ENCODE measurements at regions not wholly inside any gene's neighbourhood (a gene's known extent, or its start where the extent isn't known, plus 50 kb on each side); places are given as distances from the start of the nearest gene placed in this dataset.

DNA sequence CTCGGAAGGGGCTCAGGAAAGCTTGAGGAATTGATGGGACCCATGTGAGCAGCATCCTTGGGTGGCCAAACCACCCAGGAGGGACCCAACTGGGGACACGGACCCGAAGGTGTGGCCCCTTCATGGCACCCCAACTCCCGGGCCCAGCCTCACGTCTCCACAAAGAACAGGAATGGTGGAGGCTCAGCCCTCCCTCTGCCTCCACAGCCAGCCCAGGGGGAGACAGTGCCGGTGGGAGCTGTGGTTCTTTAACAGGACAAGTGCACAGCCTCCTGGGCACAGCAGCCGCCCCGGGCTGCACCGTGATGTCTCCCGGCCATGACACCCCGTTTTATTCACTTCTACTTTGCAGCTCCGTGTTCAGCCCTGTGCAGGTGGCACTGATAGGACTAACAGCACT, 587.2 kb downstream of the BRD1 start:
- TF ChIP-seq POLR2AphosphoS5 (IDR thresholded peaks at IDR 0.05; ENCODE audit: borderline replicate concordance, low read depth, low read length) (no peak), FOXP2 (optimal IDR thresholded peaks at IDR 0.05; ENCODE audit: control extremely low read depth, extremely low read length, insufficient read depth) (no peak), EZH2 (IDR thresholded peaks at IDR 0.05) (no peak)
- no peak for DNase-seq (ENCODE audit: low read depth, low spot score)
- no peak overlapping the region for H3K4me3 ChIP-seq
- no peaks in the 10 kb centered on the region for H3K36me3 ChIP-seq (ENCODE audit: insufficient read depth, low read length)
- no peaks in the 10 kb centered on the region for H3K9me3 ChIP-seq (ENCODE audit: low read depth, low read length)
- no peak overlapping the region for H3K27ac ChIP-seq
- H3K9ac ChIP-seq (ENCODE audit: insufficient read length): no peak overlapping the region

GRCh38 chr22:49240016-49240380, 587.7 kb downstream of the BRD1 start:
- H3K27ac ChIP-seq: no peak overlapping the region
- H3K4me3 ChIP-seq: no peak overlapping the region
- TF ChIP-seq EZH2 (IDR thresholded peaks at IDR 0.05) (no peak), FOXP2 (optimal IDR thresholded peaks at IDR 0.05; ENCODE audit: control extremely low read depth, extremely low read length, insufficient read depth) (no peak), POLR2AphosphoS5 (IDR thresholded peaks at IDR 0.05; ENCODE audit: borderline replicate concordance, low read depth, low read length) (no peak)
- no peaks in the 10 kb centered on the region for H3K36me3 ChIP-seq (ENCODE audit: insufficient read depth, low read length)
- no peak for DNase-seq (ENCODE audit: low read depth, low spot score)
- no peak overlapping the region for H3K9ac ChIP-seq (ENCODE audit: insufficient read length)
- H3K9me3 ChIP-seq (ENCODE audit: low read depth, low read length): no peaks in the 10 kb centered on the region

DNA sequence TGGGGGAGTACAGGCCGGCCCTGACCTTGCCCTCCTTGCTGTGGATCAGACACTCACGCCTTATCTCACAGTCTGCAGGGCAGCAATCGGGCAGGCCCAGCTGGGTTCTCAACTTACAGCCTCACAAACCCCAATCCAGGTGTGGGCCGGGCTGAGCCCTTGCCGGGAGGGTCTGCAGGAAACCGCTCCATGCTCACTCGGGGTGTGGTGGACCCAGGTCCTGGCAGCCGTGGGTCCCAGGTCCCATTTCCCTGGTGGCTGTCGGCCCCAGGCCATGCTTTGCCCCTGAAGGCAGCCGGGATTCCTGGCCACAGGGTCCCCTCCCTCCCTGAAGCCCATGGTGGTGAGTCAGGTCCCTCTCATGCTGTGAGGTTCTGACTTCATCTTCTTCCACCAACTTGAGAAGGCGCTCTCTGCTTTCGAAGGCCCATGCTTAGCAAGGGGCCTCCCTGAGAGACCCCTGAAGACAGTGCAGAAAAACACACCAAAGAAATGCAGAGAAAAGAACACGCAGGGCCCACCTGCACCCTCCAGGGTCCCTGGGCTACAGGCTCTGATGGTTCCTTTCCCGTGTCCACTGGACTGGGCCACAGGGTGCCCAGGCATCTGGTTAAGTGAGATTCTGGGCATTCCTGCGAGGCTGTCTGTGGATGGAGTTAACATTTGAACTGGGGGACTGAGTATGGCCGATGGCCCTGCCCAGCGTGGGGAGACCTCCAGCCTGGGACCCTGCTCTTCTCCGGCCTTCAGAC, 588.2 kb downstream of the BRD1 start:
- Histone ChIP-seq H3K9me3 (ENCODE audit: low read depth, low read length) (no peaks in the 10 kb centered on the region), H3K9ac (ENCODE audit: insufficient read length) (no peak overlapping the region), H3K27ac (no peak overlapping the region), H3K4me3 (no peak overlapping the region), H3K36me3 (ENCODE audit: insufficient read depth, low read length) (no peaks in the 10 kb centered on the region)
- DNase-seq (ENCODE audit: low read depth, low spot score): no peak
- TF ChIP-seq POLR2AphosphoS5 (IDR thresholded peaks at IDR 0.05; ENCODE audit: borderline replicate concordance, low read depth, low read length): no peak
- no peak for TF ChIP-seq EZH2 (IDR thresholded peaks at IDR 0.05)
- TF ChIP-seq FOXP2 (optimal IDR thresholded peaks at IDR 0.05; ENCODE audit: control extremely low read depth, extremely low read length, insufficient read depth): no peak

DNA sequence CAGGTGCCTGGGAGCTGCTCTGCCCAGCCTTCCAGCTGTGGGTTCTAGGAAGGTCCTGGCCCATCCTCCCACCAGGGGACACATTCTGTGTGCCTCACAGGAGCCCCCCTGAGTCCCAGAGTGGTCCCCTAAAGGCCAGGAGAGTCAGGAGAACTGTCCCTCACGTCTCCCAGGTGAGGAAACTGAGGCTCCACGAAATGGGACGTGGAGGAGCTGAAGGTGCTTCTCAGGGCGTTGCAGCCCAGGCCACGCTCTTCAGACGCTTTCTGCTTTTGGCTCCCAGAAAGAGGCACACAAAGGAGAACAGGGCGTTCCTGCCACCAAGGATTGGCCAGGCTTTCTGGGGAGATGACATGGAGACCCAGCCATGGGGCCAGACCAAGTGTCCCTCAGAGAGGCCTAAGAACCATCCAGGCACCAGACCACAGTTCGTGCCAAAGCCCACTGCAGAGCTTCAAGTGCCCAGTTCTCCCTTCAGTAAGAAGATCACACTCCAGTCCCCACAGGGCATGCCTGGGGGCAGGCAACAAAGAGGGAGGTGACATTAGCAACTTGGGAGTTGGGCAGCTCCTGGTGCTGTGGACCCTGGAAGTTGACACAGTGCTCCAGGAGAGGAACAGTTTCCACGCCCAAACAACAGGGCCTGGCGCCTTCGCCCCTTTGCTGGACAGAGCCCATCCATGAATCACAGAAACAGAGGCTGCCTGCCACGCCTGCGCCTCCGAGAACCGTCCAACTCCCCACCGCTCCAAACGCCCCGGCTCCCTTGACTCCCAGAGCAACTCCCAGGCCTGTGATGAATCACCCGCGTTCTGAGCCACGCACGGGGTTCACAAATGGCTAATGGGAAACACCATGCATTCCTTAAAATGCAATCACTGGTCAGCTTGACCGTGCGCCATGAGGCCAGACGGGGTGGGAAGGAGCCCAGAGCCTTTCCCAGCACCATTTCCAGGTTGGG, 589.2 kb downstream of the BRD1 start:
- TF ChIP-seq EZH2 (IDR thresholded peaks at IDR 0.05) (no peak), POLR2AphosphoS5 (IDR thresholded peaks at IDR 0.05; ENCODE audit: borderline replicate concordance, low read depth, low read length) (no peak), FOXP2 (optimal IDR thresholded peaks at IDR 0.05; ENCODE audit: control extremely low read depth, extremely low read length, insufficient read depth) (no peak)
- Histone ChIP-seq H3K36me3 (ENCODE audit: insufficient read depth, low read length) (no peaks in the 10 kb centered on the region), H3K9me3 (ENCODE audit: low read depth, low read length) (no peaks in the 10 kb centered on the region), H3K4me3 (no peak overlapping the region), H3K9ac (ENCODE audit: insufficient read length) (no peak overlapping the region), H3K27ac (no peak overlapping the region)
- no peak for DNase-seq (ENCODE audit: low read depth, low spot score)

- TF ChIP-seq EZH2 (IDR thresholded peaks at IDR 0.05): no peak
- no peak for TF ChIP-seq POLR2AphosphoS5 (IDR thresholded peaks at IDR 0.05; ENCODE audit: borderline replicate concordance, low read depth, low read length)
- TF ChIP-seq FOXP2 (optimal IDR thresholded peaks at IDR 0.05; ENCODE audit: control extremely low read depth, extremely low read length, insufficient read depth): no peak
- Histone ChIP-seq H3K36me3 (ENCODE audit: insufficient read depth, low read length) (no peaks in the 10 kb centered on the region), H3K9me3 (ENCODE audit: low read depth, low read length) (no peaks in the 10 kb centered on the region)
Measured at GRCh38 chr22:49237703-49238102, 590.0 kb downstream of the BRD1 start.

DNA sequence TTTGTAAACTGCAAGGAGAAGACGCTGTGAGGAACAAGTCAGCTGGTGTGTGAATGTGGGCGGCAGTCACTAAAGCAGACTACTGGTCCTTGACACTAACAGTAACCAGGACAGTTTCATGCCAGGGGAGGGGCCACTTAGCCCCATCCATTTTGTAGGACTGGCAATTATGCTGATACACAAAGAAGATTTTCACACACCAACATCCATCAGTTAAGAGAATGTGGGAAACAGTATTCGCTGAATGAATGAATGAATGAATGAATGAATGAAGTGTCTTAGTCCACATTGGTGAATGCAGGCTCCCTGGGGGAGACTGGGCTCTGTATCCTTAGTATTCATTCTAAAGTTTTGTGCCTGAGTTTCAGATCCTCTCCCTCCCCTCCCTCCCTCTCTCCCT, 590.4 kb downstream of the BRD1 start:
- no peak overlapping the region for H3K4me3 ChIP-seq
- H3K27ac ChIP-seq: no peak overlapping the region
- no peak for DNase-seq (ENCODE audit: low read depth, low spot score)
- no peaks in the 10 kb centered on the region for H3K9me3 ChIP-seq (ENCODE audit: low read depth, low read length)
- no peak overlapping the region for H3K9ac ChIP-seq (ENCODE audit: insufficient read length)
- TF ChIP-seq POLR2AphosphoS5 (IDR thresholded peaks at IDR 0.05; ENCODE audit: borderline replicate concordance, low read depth, low read length) (no peak), FOXP2 (optimal IDR thresholded peaks at IDR 0.05; ENCODE audit: control extremely low read depth, extremely low read length, insufficient read depth) (no peak), EZH2 (IDR thresholded peaks at IDR 0.05) (no peak)
- no peaks in the 10 kb centered on the region for H3K36me3 ChIP-seq (ENCODE audit: insufficient read depth, low read length)

More at GRCh38 chr22:49237703-49238102, 590.0 kb downstream of the BRD1 start:
- no peak overlapping the region for H3K27ac ChIP-seq
- no peak overlapping the region for H3K4me3 ChIP-seq
- DNase-seq (ENCODE audit: low read depth, low spot score): no peak
- no peak overlapping the region for H3K9ac ChIP-seq (ENCODE audit: insufficient read length)

DNA sequence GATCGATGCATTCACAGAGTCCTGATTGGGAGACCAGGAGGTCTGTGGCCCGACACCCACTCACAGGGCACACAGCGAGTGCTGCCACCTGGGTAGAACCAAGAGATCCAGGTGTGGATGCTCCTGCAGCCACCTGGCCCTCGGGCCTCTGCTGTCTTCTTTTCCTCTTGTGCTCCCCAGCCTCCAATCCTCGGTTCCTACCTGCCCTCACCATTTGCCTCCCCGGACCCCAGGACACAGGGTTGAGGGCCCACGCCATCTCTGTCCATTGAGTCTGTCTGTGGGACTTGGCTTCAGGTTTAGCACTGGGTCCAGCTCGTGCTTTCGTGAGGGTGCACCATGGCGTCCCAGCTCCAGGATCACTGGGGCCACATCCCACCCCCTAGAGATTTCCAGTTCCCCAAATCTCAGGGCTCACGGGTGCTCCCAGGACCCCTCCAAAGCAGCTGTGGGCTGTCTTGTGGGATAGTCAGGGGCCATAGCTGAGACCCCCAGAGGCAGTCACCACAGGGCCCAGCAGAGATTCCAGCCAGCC, 591.1 kb downstream of the BRD1 start:
- no peak overlapping the region for H3K4me3 ChIP-seq
- H3K9ac ChIP-seq (ENCODE audit: insufficient read length): no peak overlapping the region
- no peaks in the 10 kb centered on the region for H3K36me3 ChIP-seq (ENCODE audit: insufficient read depth, low read length)
- no peaks in the 10 kb centered on the region for H3K9me3 ChIP-seq (ENCODE audit: low read depth, low read length)
- no peak overlapping the region for H3K27ac ChIP-seq
- DNase-seq (ENCODE audit: low read depth, low spot score): no peak
- TF ChIP-seq FOXP2 (optimal IDR thresholded peaks at IDR 0.05; ENCODE audit: control extremely low read depth, extremely low read length, insufficient read depth): no peak
- no peak for TF ChIP-seq EZH2 (IDR thresholded peaks at IDR 0.05)
- TF ChIP-seq POLR2AphosphoS5 (IDR thresholded peaks at IDR 0.05; ENCODE audit: borderline replicate concordance, low read depth, low read length): no peak
